ENCODE measurements at regions not wholly inside any gene's neighbourhood (a gene's known extent, or its start where the extent isn't known, plus 50 kb on each side); places are given as distances from the start of the nearest gene placed in this dataset.

DNA sequence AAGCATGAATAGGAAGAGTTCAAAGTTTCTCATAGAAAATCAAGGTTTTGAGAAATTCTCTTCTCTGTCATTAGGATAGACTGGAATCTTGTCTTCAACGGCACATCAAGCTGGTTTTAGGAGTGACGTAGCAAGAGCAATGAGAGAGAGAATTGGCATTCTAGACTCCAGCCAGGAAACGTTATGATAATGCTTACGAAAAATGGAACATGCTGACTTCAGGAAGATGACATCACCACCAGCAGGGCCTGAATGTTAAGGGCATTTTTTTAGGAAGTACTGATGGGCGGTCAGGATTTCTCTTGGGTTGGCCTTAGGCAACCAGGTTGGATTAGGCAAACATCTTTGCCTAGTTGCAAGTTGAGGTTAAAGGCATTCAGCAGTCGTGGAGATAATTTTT, 213.2 kb upstream of the CTBP2 start:
- intact Hi-C loops (cut with DNase I; ENCODE audit: low total_unique reads) = no loop called here
- in situ Hi-C loops (cut with MboI; ENCODE audit: low pct_ligation_motif_present in 1 of 4, low pct_unique_long_range_greater_than_20kb in 1 of 4, low sequenced_read_pairs in 3 of 4) = no loop called here

GRCh38 chr10:125370578-125370977, 210.2 kb upstream of the CTBP2 start:
- Histone ChIP-seq H3K9me3 (no peaks in the 10 kb centered on the region), H3K4me3 (no peak overlapping the region), H3K27ac (no peak overlapping the region), H3K36me3 (no peaks in the 10 kb centered on the region), H3K4me1 (no peaks in the 10 kb centered on the region), H3K27me3 (no peaks in the 10 kb centered on the region)
- no peak for DNase-seq
- WGBS, 2 donors (ENCODE audit: low coverage in 1 of 2) = 67 to 93% methylated on average over 3 to 17 of the region's 17 CpGs
- no peak for TF ChIP-seq POLR2A (IDR thresholded peaks at IDR 0.05)
- no peak for TF ChIP-seq POLR2AphosphoS5 (IDR thresholded peaks at IDR 0.05)
- no peak for TF ChIP-seq CTCF (IDR thresholded peaks at IDR 0.05)
- no peak for TF ChIP-seq EP300 (IDR thresholded peaks at IDR 0.05; ENCODE audit: low read depth)
- intact Hi-C loops (cut with DNase I; ENCODE audit: low total_unique reads) (loop anchor here (2.0 kb wide), 1 partner anchor 60 kb away; no protein-coding TSS in a partner anchor), in situ Hi-C loops (cut with MboI; ENCODE audit: low pct_ligation_motif_present in 1 of 4, low pct_unique_long_range_greater_than_20kb in 1 of 4, low sequenced_read_pairs in 3 of 4) (no loop called here)

More for the DNA sequence above, 213.2 kb upstream of the CTBP2 start:
- WGBS, 2 donors (ENCODE audit: low coverage in 1 of 2) = 74 to 81% methylated on average over 5 to 6 of the region's 6 CpGs
- no peak for TF ChIP-seq EP300 (IDR thresholded peaks at IDR 0.05; ENCODE audit: low read depth)
- no peak for TF ChIP-seq CTCF (IDR thresholded peaks at IDR 0.05)
- no peak for TF ChIP-seq POLR2AphosphoS5 (IDR thresholded peaks at IDR 0.05)
- TF ChIP-seq POLR2A (IDR thresholded peaks at IDR 0.05) = no peak
- DNase-seq = no peak
- Histone ChIP-seq H3K36me3 (no peaks in the 10 kb centered on the region), H3K27ac (no peak overlapping the region), H3K9me3 (no peaks in the 10 kb centered on the region), H3K4me1 (no peaks in the 10 kb centered on the region), H3K4me3 (no peak overlapping the region), H3K27me3 (no peaks in the 10 kb centered on the region)

GRCh38 chr10:125369382-125370326, 209.3 kb upstream of the CTBP2 start:
- Histone ChIP-seq H3K27me3 (no peaks in the 10 kb centered on the region), H3K36me3 (no peaks in the 10 kb centered on the region), H3K27ac (no peak overlapping the region), H3K4me3 (no peak overlapping the region), H3K9me3 (no peaks in the 10 kb centered on the region), H3K4me1 (no peaks in the 10 kb centered on the region)
- DNase-seq = no peak
- intact Hi-C loops (cut with DNase I; ENCODE audit: low total_unique reads) (loop anchor here (2.0 kb wide), 1 partner anchor 59 kb away; no protein-coding TSS in a partner anchor), in situ Hi-C loops (cut with MboI; ENCODE audit: low pct_ligation_motif_present in 1 of 4, low pct_unique_long_range_greater_than_20kb in 1 of 4, low sequenced_read_pairs in 3 of 4) (no loop called here)
- no peak for TF ChIP-seq POLR2A (IDR thresholded peaks at IDR 0.05)
- TF ChIP-seq CTCF (IDR thresholded peaks at IDR 0.05) = no peak
- no peak for TF ChIP-seq EP300 (IDR thresholded peaks at IDR 0.05; ENCODE audit: low read depth)
- 80 to 84% methylated on average over 10 to 12 of the region's 12 CpGs for WGBS, 2 donors (ENCODE audit: low coverage in 1 of 2)

DNA sequence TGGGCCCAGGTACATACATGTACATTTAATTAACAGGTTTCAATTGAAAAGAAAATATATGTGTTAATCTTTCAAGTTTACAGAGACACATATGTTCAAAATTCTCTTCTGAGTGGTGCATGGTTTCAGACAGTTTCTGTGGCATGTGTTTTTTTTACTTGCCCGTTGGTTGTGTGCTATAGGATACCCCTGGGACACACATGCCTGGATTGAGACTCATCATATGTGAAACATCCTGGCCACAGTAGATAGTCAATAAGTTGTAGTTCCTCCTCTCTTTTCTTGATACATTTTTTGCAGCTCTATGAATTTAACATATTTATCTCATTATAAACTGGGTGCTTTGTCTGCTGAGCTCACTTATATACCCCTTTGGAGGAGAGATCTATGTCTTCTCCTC, 207.8 kb upstream of the CTBP2 start:
- TF ChIP-seq POLR2A (IDR thresholded peaks at IDR 0.05) (no peak), CTCF (IDR thresholded peaks at IDR 0.05) (no peak), EP300 (IDR thresholded peaks at IDR 0.05; ENCODE audit: low read depth) (no peak), POLR2AphosphoS5 (IDR thresholded peaks at IDR 0.05) (no peak)

More for the DNA sequence above, 207.8 kb upstream of the CTBP2 start:
- intact Hi-C loops (cut with DNase I; ENCODE audit: low total_unique reads) (no loop called here), in situ Hi-C loops (cut with MboI; ENCODE audit: low pct_ligation_motif_present in 1 of 4, low pct_unique_long_range_greater_than_20kb in 1 of 4, low sequenced_read_pairs in 3 of 4) (no loop called here)
- H3K27ac ChIP-seq = no peak overlapping the region
- no peak for DNase-seq
- 44 to 55% methylated on average over 1 of the region's 1 CpG for WGBS, 2 donors (ENCODE audit: low coverage in 1 of 2)
- no peaks in the 10 kb centered on the region for H3K9me3 ChIP-seq
- no peaks in the 10 kb centered on the region for H3K27me3 ChIP-seq
- H3K4me3 ChIP-seq = no peak overlapping the region
- no peaks in the 10 kb centered on the region for H3K36me3 ChIP-seq
- no peaks in the 10 kb centered on the region for H3K4me1 ChIP-seq
